MV-4-11 (cell line): ENCODE measurements at regions not wholly inside any gene's neighbourhood (a gene's known extent, or its start where the extent isn't known, plus 50 kb on each side); places are given as distances from the start of the nearest gene placed in this dataset.
"Not testable (repeated sequence)": the region's sequence is repeated elsewhere in the genome, so short reads cannot be mapped to it uniquely, and the experiment has no call there.

Source experiments
- DNase-seq: peaks from one replicate; lab custom pipeline; 2025; lab: John Stamatoyannopoulos, UW

- DNase-seq, result no peak
Measured at GRCh38 chr6:86255973-86256372, 613.3 kb upstream of the SYNCRIP start.

DNA sequence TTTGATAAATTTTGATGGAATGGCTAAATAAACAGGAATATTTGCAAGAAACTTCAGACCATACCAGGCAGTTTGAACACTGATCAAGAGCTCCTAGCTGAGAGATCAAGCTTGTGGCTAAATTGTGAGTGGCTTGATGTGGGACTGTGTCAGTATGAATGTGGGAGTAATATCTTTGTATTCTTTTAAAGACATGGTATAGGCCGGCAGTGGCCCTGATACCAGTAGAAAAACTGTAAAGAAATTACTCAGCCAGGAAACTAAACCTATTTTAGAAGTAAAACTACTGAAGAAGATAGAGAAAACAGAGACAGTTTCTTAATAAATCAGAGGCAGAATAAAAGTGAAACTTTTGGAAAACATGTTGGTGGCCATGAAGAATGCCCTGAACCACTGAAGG, 608.4 kb upstream of the SYNCRIP start:
- no peak for DNase-seq

DNA sequence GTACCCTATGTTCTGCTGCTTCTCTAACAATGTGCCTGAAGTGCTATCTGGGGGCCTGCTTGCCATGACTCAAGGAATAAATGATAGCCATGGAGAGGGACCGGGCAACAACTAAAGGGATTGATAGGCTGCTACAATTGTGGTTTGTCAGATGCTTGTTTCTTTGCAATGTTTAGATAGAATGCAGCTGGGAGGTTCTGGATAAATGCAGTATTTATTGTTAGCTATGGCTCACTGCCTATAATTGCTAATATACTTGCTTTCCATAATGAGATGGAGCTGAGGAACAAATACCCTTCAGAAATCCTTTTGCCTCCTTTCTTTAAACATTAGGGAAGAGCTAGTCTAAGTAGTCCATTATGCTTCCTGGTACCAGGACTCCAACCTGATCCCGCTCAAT, 575.2 kb upstream of the SYNCRIP start:
- no peak for DNase-seq

DNA sequence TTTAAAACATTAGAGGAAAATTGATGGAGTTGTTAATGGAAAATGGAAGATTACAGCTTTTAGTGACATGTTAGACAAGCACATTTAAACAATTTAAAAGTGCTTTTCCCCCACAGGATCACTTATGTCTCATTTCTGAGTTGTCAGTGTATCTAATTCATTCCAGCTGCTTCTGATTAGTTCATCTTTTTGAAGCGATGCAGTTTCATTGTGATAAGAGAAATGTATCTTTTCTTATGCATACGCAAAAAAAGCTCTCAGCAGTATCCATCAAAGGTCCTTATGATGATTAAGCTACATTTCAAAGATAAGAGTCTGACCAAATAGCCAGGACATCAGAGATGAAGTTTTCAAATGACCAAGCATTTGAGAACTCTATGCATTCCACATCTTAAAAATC, 572.6 kb upstream of the SYNCRIP start:
- DNase-seq, result no peak

GRCh38 chr6:86205980-86206379, 563.3 kb upstream of the SYNCRIP start:
- no peak for DNase-seq

GRCh38 chr6:86203044-86203443, 560.4 kb upstream of the SYNCRIP start:
- DNase-seq, result no peak

- DNase-seq, result no peak
Measured at GRCh38 chr6:86193821-86194220, 551.1 kb upstream of the SYNCRIP start.

DNA sequence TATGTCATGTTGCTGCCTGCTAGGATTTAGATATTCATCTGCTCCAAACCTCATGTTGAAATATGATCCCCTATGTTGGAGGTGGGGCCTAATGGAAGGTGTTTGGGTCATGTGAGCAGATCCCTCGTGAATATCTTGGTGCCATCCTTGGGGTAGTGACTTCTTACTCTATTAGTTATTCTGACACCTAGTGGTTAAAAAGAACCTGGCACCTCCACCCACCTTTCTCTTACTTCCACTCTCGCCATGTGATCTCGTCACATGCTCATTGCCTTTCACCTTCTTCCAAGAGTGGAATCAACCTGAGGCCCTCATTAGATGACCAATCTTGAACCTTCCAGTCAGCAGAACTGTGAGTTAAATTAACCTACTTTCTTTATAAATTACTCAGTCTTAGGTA, 549.4 kb upstream of the SYNCRIP start:
- no peak for DNase-seq

DNA sequence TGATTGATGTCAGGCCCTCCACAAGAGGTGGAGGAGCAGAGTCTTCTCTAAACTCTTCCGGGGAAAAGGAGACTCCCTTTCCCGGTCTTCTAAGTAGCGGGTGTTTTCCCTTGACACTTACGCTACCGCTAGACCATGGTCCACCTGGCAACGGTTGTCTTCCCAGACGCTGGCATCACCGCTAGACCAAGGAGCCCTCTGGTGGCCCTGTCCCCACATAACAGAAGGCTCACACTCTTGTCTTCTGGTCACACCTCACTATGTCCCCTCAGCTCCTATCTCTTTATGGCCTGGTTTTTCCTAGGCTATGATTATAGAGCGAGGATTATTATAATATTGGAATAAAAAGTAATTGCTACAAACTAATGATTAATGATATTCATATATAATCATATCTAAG, 532.5 kb upstream of the SYNCRIP start:
- DNase-seq, result not testable (repeated sequence)

GRCh38 chr6:86154852-86155251, 512.2 kb upstream of the SYNCRIP start:
- DNase-seq, result no peak

GRCh38 chr6:86153521-86153920, 510.8 kb upstream of the SYNCRIP start:
- no peak for DNase-seq

DNA sequence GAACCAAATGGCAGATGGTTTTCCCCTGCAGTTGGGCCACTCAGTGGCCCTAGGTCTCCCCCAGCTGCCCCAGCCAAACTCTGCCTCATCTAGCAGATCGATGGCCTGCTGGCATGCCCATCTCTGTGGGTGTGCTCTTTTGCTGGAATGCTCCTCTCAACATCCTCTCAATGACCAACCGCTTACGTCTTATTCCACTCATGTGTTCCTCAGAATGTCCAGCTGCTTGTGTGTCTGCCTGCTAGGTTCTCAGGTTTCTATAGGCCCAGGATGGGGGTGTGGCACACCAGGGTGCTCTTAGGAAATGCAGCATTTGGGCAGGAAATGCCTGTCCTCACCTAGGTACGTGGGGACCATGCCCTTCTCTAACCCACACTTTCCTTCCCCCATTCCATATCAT, 509.9 kb upstream of the SYNCRIP start:
- no peak for DNase-seq

DNA sequence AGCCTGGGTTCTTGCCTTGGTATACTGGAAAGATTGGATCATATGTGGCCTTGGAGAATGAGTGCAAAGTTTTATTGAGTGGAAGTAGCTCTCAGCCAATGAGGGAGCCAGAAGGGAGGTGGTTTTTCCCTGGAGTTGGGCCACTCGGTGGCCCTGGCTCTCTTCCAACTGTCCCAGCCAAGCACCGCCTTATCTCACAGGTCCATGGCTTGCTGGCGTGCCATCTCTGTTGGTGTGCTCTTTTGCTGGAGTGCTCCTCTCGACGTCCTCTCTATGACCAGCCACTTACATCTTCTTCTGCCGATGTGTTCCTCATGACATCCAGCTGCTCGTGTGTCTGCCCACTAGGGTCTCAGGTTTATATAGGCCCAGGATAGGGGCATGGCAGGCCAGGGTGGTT, 505.9 kb upstream of the SYNCRIP start:
- no peak for DNase-seq

- DNase-seq, result no peak
Measured at GRCh38 chr6:86147859-86148258, 505.2 kb upstream of the SYNCRIP start.

DNA sequence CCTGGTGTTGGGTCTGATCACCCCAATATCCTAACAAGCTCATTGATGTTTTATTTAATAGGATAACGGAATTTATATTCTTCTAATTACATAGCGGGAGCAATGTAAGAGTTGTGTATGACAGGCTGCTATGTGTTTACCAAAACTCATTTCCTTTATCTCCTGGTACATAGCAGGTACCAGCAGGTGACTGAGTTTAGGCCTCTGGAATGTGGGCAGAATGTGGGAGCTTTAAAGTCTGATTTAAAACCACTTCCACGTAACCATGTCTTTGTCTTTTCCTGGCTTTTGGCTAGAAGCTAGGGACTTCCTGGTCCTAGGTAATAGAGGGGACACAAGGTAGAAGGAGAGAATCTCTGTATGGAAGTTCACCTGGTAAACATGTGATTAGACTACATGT, 504.6 kb upstream of the SYNCRIP start:
- DNase-seq, result no peak

GRCh38 chr6:86146751-86147150, 504.1 kb upstream of the SYNCRIP start:
- not testable (repeated sequence) for DNase-seq

GRCh38 chr6:86142326-86142725, 499.6 kb upstream of the SYNCRIP start:
- DNase-seq, result no peak

- no peak for DNase-seq
Measured at GRCh38 chr6:86128130-86128814, 485.6 kb upstream of the SYNCRIP start.

- no peak for DNase-seq
Measured at GRCh38 chr6:86122086-86122485, 479.4 kb upstream of the SYNCRIP start.

- DNase-seq, result no peak
Measured at GRCh38 chr6:86118271-86118670, 475.6 kb upstream of the SYNCRIP start.

DNA sequence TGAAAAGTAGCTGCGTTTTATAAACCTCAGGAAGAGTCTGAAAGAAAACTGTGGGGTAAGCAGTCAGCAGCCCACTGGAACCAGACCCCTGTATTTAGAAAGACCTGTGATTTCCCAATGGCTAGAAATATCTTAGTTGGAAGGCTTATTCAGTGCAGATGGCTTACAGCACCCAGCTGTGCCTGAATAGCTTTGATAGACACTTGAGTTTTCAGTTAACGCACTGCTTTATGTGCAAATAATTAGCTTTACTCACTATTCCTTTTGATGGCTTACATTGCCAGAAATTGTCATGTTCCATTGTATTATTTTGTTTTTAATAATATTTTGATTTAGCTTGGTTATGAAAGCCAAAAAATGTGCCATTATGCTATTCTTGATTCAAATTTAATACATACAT, 465.3 kb upstream of the SYNCRIP start:
- no peak for DNase-seq

DNA sequence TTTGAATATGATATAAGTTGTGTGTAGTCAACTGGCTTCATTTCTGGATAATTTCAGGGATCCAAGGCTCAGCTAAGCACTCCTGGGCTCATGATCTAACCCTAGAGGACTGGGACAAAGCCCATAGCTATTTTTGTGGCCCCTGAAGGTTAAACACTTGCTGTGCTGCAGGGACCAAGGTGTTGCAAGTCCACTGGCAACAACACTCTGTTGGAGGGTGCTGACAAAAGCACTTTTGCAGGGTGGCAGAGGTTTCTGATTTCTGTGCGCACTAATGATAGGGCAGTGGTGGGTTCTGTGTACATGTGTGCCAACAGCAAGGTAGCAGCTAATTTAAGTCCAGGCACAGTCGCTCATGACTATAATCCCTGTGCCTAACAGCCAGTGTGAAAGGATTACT, 445.3 kb upstream of the SYNCRIP start:
- DNase-seq, result no peak

DNA sequence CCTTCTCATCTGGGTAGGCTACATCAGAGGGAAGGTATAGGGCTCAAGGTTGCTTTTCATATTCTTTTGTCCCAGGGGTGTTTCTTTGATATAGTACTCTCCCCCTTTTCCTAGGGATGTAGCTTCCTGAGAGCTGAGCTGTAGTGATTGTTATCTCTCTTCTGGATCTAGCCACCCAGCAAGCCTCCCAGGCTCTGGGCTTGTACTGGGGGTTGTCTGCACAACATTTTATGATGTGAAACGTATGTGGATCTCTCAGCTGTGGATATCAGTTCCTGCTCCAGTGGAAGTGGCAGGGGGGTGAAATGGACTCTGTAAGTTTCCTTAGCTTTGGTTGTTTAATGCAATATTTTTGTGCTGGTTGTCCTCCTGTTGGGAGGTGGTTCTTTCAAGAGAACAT, 437.3 kb upstream of the SYNCRIP start:
- DNase-seq, result no peak

DNA sequence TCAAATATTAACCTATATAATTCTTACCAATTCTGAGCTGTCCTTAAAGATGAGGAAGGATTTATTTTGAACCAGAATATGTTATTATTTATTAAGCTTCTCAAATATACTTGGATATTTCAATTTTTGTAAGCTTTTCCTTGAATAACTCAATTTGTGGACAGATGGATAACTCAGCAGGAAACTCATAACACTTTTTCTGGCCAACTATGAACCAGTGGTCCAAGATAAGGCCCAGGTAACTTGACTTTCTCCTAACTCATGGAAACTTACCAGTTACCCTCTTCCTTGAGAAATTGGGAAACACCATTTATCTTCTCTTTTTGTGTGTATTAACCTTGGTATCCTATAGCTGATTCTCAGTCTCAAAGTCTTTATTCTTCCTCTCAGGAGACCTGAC, 427.5 kb upstream of the SYNCRIP start:
- no peak for DNase-seq

GRCh38 chr6:86065002-86065401, 422.3 kb upstream of the SYNCRIP start:
- not testable (repeated sequence) for DNase-seq
